GM12878 (cell line): ENCODE measurements at regions not wholly inside any gene's neighbourhood (a gene's known extent, or its start where the extent isn't known, plus 50 kb on each side); places are given as distances from the start of the nearest gene placed in this dataset.

Experiments
- ASH2L ChIP-seq: fragments of 300-600, 200-600 bp; sonication (generic); IDR thresholded peaks from 2 replicates; pipeline ENCODE4 v1.6.1; 2017; ENCODE audit warnings: low read depth, mild to moderate bottlenecking, borderline replicate concordance
- CBX3 ChIP-seq: fragments of 200-600 bp; sonication (generic); IDR thresholded peaks from 2 replicates; pipeline ENCODE4 v1.6.1; 2016; ENCODE audit warnings: low read depth, borderline replicate concordance
- CREB1 ChIP-seq: IDR thresholded peaks from 2 replicates; pipeline ENCODE4 v1.6.1; 2012; ENCODE audit warnings: low read depth, mild to moderate bottlenecking, inconsistent platforms
- ESRRA ChIP-seq: IDR thresholded peaks from 2 replicates; pipeline ENCODE4 v1.6.1; 2012; ENCODE audit warnings: mild to moderate bottlenecking, low read length, improper control_type of control experiment
- EZH2 ChIP-seq: IDR thresholded peaks from 2 replicates; pipeline ENCODE4 v1.6.1; 2012; ENCODE audit warnings: low read depth, mild to moderate bottlenecking, control low read depth, inconsistent platforms, low read length, borderline replicate concordance; ENCODE audit not compliant: control insufficient read depth
- KDM1A ChIP-seq: fragments of 200-600 bp; sonication (generic); IDR thresholded peaks from 2 replicates; pipeline ENCODE4 v1.6.1; 2016; ENCODE audit warnings: borderline replicate concordance
- NFIC ChIP-seq: IDR thresholded peaks from 2 replicates; pipeline ENCODE4 v1.6.1; 2012; ENCODE audit warnings: low read depth, mild to moderate bottlenecking, inconsistent platforms, low read length, moderate library complexity
- NR2C2 ChIP-seq: IDR thresholded peaks from 2 replicates; pipeline ENCODE4 v1.6.1; 2011; ENCODE audit warnings: borderline replicate concordance, low read depth; ENCODE audit not compliant: control insufficient read depth, insufficient read length
- RCOR1 ChIP-seq: conservative IDR thresholded peaks from 2 replicates; pipeline ENCODE4 v1.6.1; 2012; ENCODE audit warnings: low read depth, low read length, improper control_type of control experiment
- YY1 ChIP-seq: IDR thresholded peaks from 2 replicates; pipeline ENCODE4 v1.6.1; 2011; ENCODE audit warnings: low read depth, mild to moderate bottlenecking, low read length
- TF ChIP-seq, protein P1 (sequence below), 3 experiments: IDR thresholded peaks in 2 of 3; conservative IDR thresholded peaks in 1 of 3; 2 replicates each; pipeline ENCODE4 v1.5.1; 2011; ENCODE audit warnings: low read depth in 3 of 3, low read length in 3 of 3, mild to moderate bottlenecking in 3 of 3, control low read depth in 2 of 3, moderate library complexity in 2 of 3, inconsistent platforms in 1 of 3, mixed read lengths in 1 of 3; ENCODE audit not compliant: control insufficient read depth in 2 of 3, insufficient read depth in 1 of 3; ENCODE audit errors: extremely low read depth in 1 of 3
- TF ChIP-seq, protein P2 (sequence below): fragments of 450-650 bp; IDR thresholded peaks from 2 replicates; pipeline ENCODE4 v1.6.1; 2017; ENCODE audit warnings: antibody characterized with exemption, mild to moderate bottlenecking, moderate library complexity
- TF ChIP-seq, protein P3 (sequence below): fragments of 450-650 bp; IDR thresholded peaks from 2 replicates; pipeline ENCODE4 v1.6.1; 2017; ENCODE audit warnings: mild to moderate bottlenecking, low read depth, inconsistent platforms; ENCODE audit not compliant: poor library complexity, severe bottlenecking

DNA sequence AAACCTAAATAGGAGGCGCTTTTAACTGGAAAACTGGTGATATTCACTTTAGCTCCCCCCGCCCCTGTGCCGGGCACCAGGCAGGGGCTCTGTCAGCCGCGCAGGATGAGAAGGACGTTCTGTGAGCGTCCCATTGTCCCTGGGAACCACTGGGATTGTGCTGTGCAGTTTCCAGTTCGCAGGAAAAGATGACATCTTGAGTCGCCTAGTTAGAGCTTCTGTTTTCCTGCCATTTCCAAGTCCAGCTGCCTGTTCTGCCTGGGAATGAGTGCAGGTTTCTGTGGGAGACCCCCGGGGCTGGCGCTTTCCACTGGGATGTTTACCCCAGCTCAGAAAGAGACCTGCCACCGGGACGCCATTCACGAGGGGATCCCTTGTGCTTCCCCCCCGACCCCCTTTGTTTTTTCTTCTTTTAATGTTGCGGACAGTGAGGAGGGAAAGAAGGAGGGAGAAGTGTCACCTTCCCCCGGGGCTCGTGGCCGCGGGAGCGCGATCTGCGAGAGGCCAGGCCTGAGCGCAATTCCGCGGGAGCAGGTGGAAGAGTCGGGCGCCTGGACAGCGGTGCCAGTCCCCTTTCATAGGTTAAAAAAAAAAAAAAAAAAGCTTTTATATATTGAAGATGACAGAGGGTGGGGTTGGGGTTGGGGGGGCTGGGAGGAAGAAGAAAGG, 121.5 kb downstream of the RMI1 start:
- TF ChIP-seq, protein P1, sequence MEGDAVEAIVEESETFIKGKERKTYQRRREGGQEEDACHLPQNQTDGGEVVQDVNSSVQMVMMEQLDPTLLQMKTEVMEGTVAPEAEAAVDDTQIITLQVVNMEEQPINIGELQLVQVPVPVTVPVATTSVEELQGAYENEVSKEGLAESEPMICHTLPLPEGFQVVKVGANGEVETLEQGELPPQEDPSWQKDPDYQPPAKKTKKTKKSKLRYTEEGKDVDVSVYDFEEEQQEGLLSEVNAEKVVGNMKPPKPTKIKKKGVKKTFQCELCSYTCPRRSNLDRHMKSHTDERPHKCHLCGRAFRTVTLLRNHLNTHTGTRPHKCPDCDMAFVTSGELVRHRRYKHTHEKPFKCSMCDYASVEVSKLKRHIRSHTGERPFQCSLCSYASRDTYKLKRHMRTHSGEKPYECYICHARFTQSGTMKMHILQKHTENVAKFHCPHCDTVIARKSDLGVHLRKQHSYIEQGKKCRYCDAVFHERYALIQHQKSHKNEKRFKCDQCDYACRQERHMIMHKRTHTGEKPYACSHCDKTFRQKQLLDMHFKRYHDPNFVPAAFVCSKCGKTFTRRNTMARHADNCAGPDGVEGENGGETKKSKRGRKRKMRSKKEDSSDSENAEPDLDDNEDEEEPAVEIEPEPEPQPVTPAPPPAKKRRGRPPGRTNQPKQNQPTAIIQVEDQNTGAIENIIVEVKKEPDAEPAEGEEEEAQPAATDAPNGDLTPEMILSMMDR (IDR thresholded peaks at IDR 0.05 in 2 of 3, conservative IDR thresholded peaks at IDR 0.05 in 1 of 3; ENCODE audit: control insufficient read depth in 2 of 3, extremely low read depth in 1 of 3, insufficient read depth in 1 of 3, low read depth in 3 of 3, low read length in 3 of 3) = no peak
- TF ChIP-seq CREB1 (no peak), EZH2 (no peak), YY1 (no peak), ESRRA (no peak), NR2C2 (no peak), RCOR1 (no peak), NFIC (no peak), CBX3 (no peak), KDM1A (no peak), ASH2L (no peak)
- TF ChIP-seq, protein P2, sequence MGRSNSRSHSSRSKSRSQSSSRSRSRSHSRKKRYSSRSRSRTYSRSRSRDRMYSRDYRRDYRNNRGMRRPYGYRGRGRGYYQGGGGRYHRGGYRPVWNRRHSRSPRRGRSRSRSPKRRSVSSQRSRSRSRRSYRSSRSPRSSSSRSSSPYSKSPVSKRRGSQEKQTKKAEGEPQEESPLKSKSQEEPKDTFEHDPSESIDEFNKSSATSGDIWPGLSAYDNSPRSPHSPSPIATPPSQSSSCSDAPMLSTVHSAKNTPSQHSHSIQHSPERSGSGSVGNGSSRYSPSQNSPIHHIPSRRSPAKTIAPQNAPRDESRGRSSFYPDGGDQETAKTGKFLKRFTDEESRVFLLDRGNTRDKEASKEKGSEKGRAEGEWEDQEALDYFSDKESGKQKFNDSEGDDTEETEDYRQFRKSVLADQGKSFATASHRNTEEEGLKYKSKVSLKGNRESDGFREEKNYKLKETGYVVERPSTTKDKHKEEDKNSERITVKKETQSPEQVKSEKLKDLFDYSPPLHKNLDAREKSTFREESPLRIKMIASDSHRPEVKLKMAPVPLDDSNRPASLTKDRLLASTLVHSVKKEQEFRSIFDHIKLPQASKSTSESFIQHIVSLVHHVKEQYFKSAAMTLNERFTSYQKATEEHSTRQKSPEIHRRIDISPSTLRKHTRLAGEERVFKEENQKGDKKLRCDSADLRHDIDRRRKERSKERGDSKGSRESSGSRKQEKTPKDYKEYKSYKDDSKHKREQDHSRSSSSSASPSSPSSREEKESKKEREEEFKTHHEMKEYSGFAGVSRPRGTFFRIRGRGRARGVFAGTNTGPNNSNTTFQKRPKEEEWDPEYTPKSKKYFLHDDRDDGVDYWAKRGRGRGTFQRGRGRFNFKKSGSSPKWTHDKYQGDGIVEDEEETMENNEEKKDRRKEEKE = no peak
- TF ChIP-seq, protein P3, sequence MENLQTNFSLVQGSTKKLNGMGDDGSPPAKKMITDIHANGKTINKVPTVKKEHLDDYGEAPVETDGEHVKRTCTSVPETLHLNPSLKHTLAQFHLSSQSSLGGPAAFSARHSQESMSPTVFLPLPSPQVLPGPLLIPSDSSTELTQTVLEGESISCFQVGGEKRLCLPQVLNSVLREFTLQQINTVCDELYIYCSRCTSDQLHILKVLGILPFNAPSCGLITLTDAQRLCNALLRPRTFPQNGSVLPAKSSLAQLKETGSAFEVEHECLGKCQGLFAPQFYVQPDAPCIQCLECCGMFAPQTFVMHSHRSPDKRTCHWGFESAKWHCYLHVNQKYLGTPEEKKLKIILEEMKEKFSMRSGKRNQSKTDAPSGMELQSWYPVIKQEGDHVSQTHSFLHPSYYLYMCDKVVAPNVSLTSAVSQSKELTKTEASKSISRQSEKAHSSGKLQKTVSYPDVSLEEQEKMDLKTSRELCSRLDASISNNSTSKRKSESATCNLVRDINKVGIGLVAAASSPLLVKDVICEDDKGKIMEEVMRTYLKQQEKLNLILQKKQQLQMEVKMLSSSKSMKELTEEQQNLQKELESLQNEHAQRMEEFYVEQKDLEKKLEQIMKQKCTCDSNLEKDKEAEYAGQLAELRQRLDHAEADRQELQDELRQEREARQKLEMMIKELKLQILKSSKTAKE = no peak
